Gastroesophageal sphincter (tissue), 3 donors: ENCODE measurements at regions not wholly inside any gene's neighbourhood (a gene's known extent, or its start where the extent isn't known, plus 50 kb on each side); places are given as distances from the start of the nearest gene placed in this dataset.

ENCODE experiments used
- CTCF ChIP-seq, 4 experiments: fragments of 200-600 bp in 2 of 4; fragments of 450-650 bp in 2 of 4; sonication (generic) in 1 of 4; IDR thresholded peaks; one replicate each; pipeline ENCODE4 v1.5.1; 2017 to 2019; ENCODE audit warnings: antibody characterized with exemption in 4 of 4, mild to moderate bottlenecking in 2 of 4, moderate library complexity in 2 of 4
- EP300 ChIP-seq: sonication (generic); formaldehyde crosslinking; IDR thresholded peaks from one replicate; pipeline ENCODE4 v1.6.1; 2017; ENCODE audit warnings: antibody characterized with exemption, mild to moderate bottlenecking
- POLR2A ChIP-seq, 2 donors: fragments of 450-650 bp; IDR thresholded peaks; one replicate each; pipeline ENCODE4 v1.6.1; 2017; ENCODE audit warnings: antibody characterized with exemption in 2 of 2, mild to moderate bottlenecking in 2 of 2, moderate library complexity in 1 of 2
- POLR2AphosphoS5 ChIP-seq: sonication (generic); formaldehyde crosslinking; IDR thresholded peaks from one replicate; pipeline ENCODE4 v1.6.1; 2017; ENCODE audit warnings: antibody characterized with exemption

- TF ChIP-seq CTCF (IDR thresholded peaks at IDR 0.05) = no peak
- TF ChIP-seq POLR2A (IDR thresholded peaks at IDR 0.05) = no peak
- no peak for TF ChIP-seq POLR2AphosphoS5
- TF ChIP-seq EP300 = no peak
These were observed 85.8 kb upstream of the ATP1B1 start for GRCh38 chr1:169020684-169021083.
